ENCODE measurements at regions not wholly inside any gene's neighbourhood (a gene's known extent, or its start where the extent isn't known, plus 50 kb on each side); places are given as distances from the start of the nearest gene placed in this dataset.
"Not testable (repeated sequence)": the region's sequence is repeated elsewhere in the genome, so short reads cannot be mapped to it uniquely, and the experiment has no call there.

DNA sequence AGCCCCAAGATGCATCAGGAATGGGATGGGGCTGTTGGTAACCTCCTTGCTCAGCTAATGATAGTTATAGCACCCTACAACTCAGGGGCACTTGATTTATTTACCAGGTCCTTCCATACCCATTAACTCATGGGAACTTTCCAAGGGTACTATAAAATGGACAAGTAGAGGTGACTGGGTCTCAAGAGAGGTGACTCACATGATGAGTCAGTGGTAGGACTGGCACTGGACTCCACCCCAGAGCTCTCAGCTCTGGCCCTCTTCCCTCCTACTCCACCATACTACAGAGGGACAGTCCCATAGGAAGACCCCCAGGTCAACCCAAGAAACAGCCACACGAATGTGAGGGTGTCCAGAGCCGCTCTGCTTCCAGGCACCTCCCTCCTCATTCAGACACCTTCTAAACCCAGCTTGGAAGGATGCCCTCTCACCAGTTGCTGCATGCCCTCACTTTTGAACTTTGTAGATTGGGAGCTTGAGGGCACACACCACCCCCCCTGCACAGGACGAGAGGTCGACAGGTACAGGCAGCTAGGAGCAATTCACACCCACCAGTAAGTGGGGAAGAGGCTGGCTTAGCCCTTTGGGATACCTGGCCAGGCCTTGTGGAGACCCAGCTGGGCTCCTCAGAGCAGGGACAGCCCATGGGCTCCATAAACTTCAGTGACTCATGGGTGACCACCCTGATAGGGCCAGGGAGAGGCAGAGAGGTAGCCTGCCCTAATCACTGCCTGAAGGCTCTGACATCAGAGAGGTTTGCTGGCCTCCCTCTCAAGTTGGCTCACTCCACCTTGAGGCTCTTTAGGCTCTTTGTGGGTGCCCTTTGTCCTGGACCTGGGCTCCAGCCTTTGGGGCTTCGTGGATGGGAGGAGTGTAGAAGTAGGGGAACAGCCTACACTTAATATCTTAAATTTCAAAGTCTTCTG lies 81.6 kb upstream of the MLN start:
- in situ Hi-C loops (cut with MboI), result no loop called here
- ATAC-seq (no peak), DNase-seq (ENCODE audit: low read depth, low spot score) (no peak), FAIRE-seq (no peak)
- intact Hi-C loops (cut with micrococcal nuclease; ENCODE audit: unreplicated experiment), result no loop called here
- Histone ChIP-seq H3K27me3 (replicated peaks in 1 of 2; ENCODE audit: control insufficient read depth in 2 of 2, insufficient read depth in 2 of 2, low read length in 1 of 2) (peaks cover 0 to 9% of the 10 kb centered on the region in 2 experiments; a peak in 3 of 4 replicates), H3K9me3 (replicated peaks; ENCODE audit: control insufficient read depth, insufficient read depth, low read length) (no peaks in the 10 kb centered on the region; the same call in 2 of the 3 replicates), H4K20me1 (ENCODE audit: control insufficient read depth, insufficient read depth) (no peaks in the 10 kb centered on the region), H3K4me2 (ENCODE audit: control insufficient read depth, insufficient read depth) (no peak overlapping the region), H3K9ac (ENCODE audit: control insufficient read depth, insufficient read depth, low read length) (no peak overlapping the region), H3K79me2 (ENCODE audit: control insufficient read depth, insufficient read depth, low read length) (no peaks in the 10 kb centered on the region), H2AFZ (ENCODE audit: control insufficient read depth, low read depth, low read length) (no peak overlapping the region), H3K36me3 (ENCODE audit: control insufficient read depth in 2 of 2, insufficient read depth in 2 of 2, low read length in 1 of 2) (no peaks in the 10 kb centered on the region), H3K27ac (ENCODE audit: control insufficient read depth, insufficient read depth) (no peak overlapping the region), H3K4me1 (ENCODE audit: control insufficient read depth, insufficient read depth, low read length) (no peaks in the 10 kb centered on the region), H3K4me3 (no peak overlapping the region)
- TF ChIP-seq KDM1A (IDR thresholded peaks at IDR 0.05; ENCODE audit: borderline replicate concordance) (no peak), FOS (IDR thresholded peaks at IDR 0.05; ENCODE audit: borderline replicate concordance, extremely low read depth, insufficient read length) (no peak), ZNF207 (IDR thresholded peaks at IDR 0.05; ENCODE audit: borderline replicate concordance) (no peak), POLR2AphosphoS5 (IDR thresholded peaks at IDR 0.05; ENCODE audit: low read length) (no peak)
- TF ChIP-seq, protein P1, sequence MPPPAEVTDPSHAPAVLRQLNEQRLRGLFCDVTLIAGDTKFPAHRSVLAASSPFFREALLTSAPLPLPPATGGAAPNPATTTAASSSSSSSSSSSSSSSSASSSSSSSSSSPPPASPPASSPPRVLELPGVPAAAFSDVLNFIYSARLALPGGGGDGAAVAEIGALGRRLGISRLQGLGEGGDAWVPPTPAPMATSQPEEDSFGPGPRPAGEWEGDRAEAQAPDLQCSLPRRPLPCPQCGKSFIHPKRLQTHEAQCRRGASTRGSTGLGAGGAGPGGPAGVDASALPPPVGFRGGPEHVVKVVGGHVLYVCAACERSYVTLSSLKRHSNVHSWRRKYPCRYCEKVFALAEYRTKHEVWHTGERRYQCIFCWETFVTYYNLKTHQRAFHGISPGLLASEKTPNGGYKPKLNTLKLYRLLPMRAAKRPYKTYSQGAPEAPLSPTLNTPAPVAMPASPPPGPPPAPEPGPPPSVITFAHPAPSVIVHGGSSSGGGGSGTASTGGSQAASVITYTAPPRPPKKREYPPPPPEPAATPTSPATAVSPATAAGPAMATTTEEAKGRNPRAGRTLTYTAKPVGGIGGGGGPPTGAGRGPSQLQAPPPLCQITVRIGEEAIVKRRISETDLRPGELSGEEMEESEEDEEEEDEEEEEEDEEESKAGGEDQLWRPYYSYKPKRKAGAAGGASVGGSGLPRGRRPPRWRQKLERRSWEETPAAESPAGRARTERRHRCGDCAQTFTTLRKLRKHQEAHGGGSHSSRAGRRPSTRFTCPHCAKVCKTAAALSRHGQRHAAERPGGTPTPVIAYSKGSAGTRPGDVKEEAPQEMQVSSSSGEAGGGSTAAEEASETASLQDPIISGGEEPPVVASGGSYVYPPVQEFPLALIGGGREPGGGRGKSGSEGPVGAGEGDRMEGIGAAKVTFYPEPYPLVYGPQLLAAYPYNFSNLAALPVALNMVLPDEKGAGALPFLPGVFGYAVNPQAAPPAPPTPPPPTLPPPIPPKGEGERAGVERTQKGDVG (CRISPR knock-in tag; IDR thresholded peaks at IDR 0.05), result no peak
- ChIA-PET SMC1A (ENCODE audit: uncharacterized antibody, unreplicated experiment) (interaction anchor here (1.7 kb wide), 1 partner anchor 9 kb away, joined by 3 read pairs; no protein-coding TSS in a partner anchor), POLR2A (no interaction called here), RAD21 (ENCODE audit: unreplicated experiment) (no interaction called here), CTCF (no interaction called here)
- BruUV-seq (replicated peaks), result no TSS peak
- WGBS (ENCODE audit: insufficient coverage, insufficient replicate concordance, low lambda C conversion rate, missing lambda C conversion rate), result 0% methylated on average over 4 of the region's 5 CpGs

DNA sequence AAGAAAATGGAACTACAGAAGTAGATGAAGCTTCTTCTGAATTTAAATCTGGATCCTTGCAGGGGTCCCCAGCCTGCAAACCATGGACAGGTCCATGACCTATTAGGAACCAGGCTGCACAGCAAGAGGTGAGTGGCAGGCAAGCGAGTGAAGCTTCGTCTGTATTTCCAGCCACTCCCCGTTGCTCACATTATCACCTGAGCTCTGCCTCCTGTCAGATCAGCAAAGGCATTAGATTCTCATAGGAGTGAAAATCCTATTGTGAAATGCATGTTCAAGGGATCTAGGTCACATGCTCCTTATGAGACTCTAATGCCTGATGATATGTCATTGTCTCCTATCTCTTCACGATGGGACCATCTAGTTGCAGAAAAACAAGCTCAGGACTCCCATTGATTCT lies 79.8 kb upstream of the MLN start:
- FAIRE-seq; H3K9me3 ChIP-seq (replicated peaks; ENCODE audit: control insufficient read depth, insufficient read depth, low read length); H3K27me3 ChIP-seq (replicated peaks in 1 of 2; ENCODE audit: control insufficient read depth in 2 of 2, insufficient read depth in 2 of 2, low read length in 1 of 2); DNase-seq (ENCODE audit: low read depth, low spot score); POLR2A ChIA-PET; H3K27ac ChIP-seq (ENCODE audit: control insufficient read depth, insufficient read depth); H4K20me1 ChIP-seq (ENCODE audit: control insufficient read depth, insufficient read depth); H3K4me3 ChIP-seq; in situ Hi-C loops (cut with MboI); H3K9ac ChIP-seq (ENCODE audit: control insufficient read depth, insufficient read depth, low read length); BruUV-seq (replicated peaks); H3K4me2 ChIP-seq (ENCODE audit: control insufficient read depth, insufficient read depth); H3K79me2 ChIP-seq (ENCODE audit: control insufficient read depth, insufficient read depth, low read length); intact Hi-C loops (cut with micrococcal nuclease; ENCODE audit: unreplicated experiment); H3K36me3 ChIP-seq (ENCODE audit: control insufficient read depth in 2 of 2, insufficient read depth in 2 of 2, low read length in 1 of 2); H2AFZ ChIP-seq (ENCODE audit: control insufficient read depth, low read depth, low read length); CTCF ChIA-PET; H3K4me1 ChIP-seq (ENCODE audit: control insufficient read depth, insufficient read depth, low read length); RAD21 ChIA-PET (ENCODE audit: unreplicated experiment); SMC1A ChIA-PET (ENCODE audit: uncharacterized antibody, unreplicated experiment); ATAC-seq: not testable (repeated sequence)
- WGBS (ENCODE audit: insufficient coverage, insufficient replicate concordance, low lambda C conversion rate, missing lambda C conversion rate), result 17% methylated on average over 4 of the region's 4 CpGs
